ENCODE measurements at regions not wholly inside any gene's neighbourhood (a gene's known extent, or its start where the extent isn't known, plus 50 kb on each side); places are given as distances from the start of the nearest gene placed in this dataset.
A peak's percentile ranks its signal among the peaks of the same experiment; 100 is the strongest.

DNA sequence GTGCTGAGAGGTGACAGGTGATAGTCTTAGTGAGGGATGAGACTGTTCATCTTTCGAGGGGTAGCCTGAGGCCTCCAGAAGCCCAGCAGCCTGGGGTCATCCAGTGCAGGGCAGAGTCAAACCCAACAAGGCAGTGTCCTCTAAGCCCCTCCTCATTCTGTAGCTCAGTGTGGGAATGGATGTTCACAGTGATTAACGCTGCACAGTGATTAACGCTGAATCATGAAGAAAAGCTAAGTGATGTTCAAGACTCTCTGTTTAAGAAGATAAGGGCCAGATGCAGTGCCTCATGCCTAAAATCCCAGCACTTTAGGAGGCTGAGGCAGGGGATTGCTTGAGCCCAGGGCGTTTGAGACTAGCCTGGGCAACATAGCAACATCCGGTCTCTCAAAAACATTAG lies 56.3 kb upstream of the LAPTM4A start:
- DNase-seq = no peak
- H3K27me3 ChIP-seq = no peaks in the 10 kb centered on the region
- intact Hi-C loops (cut with DNase I) = no loop called here
- 74% methylated on average over 4 of the region's 5 CpGs for WGBS (ENCODE audit: insufficient coverage, low coverage, low lambda C conversion rate, missing lambda C conversion rate)
- H3K4me3 ChIP-seq = no peak overlapping the region
- H3K36me3 ChIP-seq = no peaks in the 10 kb centered on the region
- H3K4me1 ChIP-seq = peaks cover 0 to 31% (median 5%) of the 10 kb centered on the region in 4 donors
- TF ChIP-seq POLR2A (IDR thresholded peaks at IDR 0.05) (no peak), CTCF (IDR thresholded peaks at IDR 0.05) (no peak)
- ATAC-seq = no peak
- no peaks in the 10 kb centered on the region for H3K9me3 ChIP-seq
- H3K27ac ChIP-seq = peak overlapping the region in 1 of 3 donors; percentile 52

DNA sequence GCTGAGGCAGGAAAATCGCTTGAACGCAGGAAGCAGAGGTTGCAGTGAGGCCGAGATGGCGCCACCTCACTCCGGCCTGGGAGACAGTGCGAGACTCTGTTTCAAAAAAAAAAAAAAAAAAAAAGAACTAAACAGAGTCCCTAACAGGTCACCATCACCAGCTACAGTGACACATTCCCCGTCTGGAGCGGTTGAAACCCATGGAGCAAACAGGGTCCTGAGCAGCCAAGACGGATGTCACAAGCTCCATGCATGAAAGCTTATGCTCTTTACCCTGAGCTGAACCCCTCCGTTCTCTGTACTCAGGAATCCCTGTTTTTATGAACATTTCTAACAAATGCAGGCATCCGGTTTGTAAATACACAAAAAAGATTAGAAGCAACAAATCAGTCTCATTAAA lies 55.9 kb upstream of the LAPTM4A start:
- H3K27ac ChIP-seq = peak overlapping the region; percentile 16 to 55 (median 29)
- WGBS (ENCODE audit: insufficient coverage, low coverage, low lambda C conversion rate, missing lambda C conversion rate) = 62% methylated on average over 7 of the region's 11 CpGs
- no peaks in the 10 kb centered on the region for H3K9me3 ChIP-seq
- DNase-seq = no peak
- H3K27me3 ChIP-seq = no peaks in the 10 kb centered on the region
- no peak overlapping the region for H3K4me3 ChIP-seq
- H3K36me3 ChIP-seq = no peaks in the 10 kb centered on the region
- peaks cover 0 to 31% (median 5%) of the 10 kb centered on the region in 4 donors for H3K4me1 ChIP-seq
- intact Hi-C loops (cut with DNase I) = no loop called here
- TF ChIP-seq CTCF (IDR thresholded peaks at IDR 0.05) (no peak), POLR2A (IDR thresholded peaks at IDR 0.05) (no peak)
- ATAC-seq = peak in 1 of 4 donors; percentile 14

DNA sequence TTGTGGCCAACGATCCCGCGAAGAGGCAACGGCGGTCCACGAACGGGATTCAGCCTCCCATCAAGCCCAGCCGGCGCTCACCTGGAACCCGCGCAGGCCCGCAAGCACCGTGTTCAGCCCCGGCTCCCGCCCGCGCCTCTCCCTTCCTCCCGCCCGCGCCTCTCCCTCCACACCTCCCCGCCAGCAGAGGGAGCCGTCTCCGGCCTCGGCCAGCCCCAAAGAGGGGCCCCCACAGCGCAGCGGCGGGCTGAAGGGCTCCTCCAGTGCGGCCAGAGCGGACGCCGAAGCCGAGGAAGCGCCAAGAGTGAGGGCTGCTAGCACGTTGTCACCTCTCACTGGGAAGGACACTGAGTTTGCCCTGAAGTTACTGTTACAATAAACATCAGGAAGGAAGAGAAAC lies 55.3 kb upstream of the LAPTM4A start:
- H3K9me3 ChIP-seq = no peaks in the 10 kb centered on the region
- intact Hi-C loops (cut with DNase I) = no loop called here
- no peaks in the 10 kb centered on the region for H3K36me3 ChIP-seq
- DNase-seq = peak; percentile 72 to 74 (median 72)
- H3K27ac ChIP-seq = peak overlapping the region; percentile 16 to 55 (median 29)
- 23% methylated on average over 12 of the region's 34 CpGs for WGBS (ENCODE audit: insufficient coverage, low coverage, low lambda C conversion rate, missing lambda C conversion rate)
- H3K27me3 ChIP-seq = no peaks in the 10 kb centered on the region
- ATAC-seq = peak; percentile 32 to 79 (median 74)
- peak overlapping the region in 2 of 3 donors; percentile 27 to 34 for H3K4me3 ChIP-seq
- peaks cover 0 to 31% (median 5%) of the 10 kb centered on the region in 4 donors for H3K4me1 ChIP-seq
- TF ChIP-seq POLR2A (IDR thresholded peaks at IDR 0.05) = no peak
- peak; percentile 40 to 60 (median 56) for TF ChIP-seq CTCF (IDR thresholded peaks at IDR 0.05)

DNA sequence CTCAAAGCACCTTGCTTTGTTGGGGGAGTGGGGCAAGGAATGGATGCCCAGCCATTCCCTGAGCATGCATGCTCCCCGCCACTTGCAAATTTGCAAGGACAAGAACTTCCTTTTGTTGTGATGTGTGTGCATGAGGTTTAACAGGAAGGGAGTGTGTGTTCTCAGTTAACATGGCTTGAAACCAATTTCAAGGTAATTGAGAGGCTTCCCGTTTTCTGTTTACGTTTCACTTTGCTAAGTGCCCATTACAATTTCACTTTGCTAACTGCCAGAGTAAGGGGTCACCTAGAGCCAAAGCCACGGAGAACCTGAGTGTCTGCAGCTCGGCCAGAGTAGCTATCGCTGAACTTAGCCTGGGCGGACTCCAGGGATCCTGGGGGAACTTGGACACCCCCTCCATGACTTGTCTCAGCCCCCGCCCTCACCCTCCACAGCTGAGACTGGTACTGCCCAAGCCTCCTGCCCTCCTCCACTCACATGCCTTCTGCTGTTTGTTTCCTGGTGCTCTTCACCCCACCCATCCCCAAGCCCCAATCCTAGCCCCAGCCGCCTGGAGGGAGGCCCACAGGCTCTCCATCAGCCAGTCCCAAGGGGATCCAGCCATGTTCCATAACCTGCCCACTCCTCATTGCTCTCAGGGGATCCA lies 53.6 kb upstream of the LAPTM4A start:
- intact Hi-C loops (cut with DNase I) = no loop called here
- Histone ChIP-seq H3K4me3 (no peak overlapping the region), H3K4me1 (peaks cover 0 to 31% (median 5%) of the 10 kb centered on the region in 4 donors), H3K27ac (peak overlapping the region in 1 of 3 donors; percentile 5), H3K27me3 (no peaks in the 10 kb centered on the region), H3K9me3 (no peaks in the 10 kb centered on the region), H3K36me3 (no peaks in the 10 kb centered on the region)
- TF ChIP-seq POLR2A (IDR thresholded peaks at IDR 0.05) (no peak), CTCF (IDR thresholded peaks at IDR 0.05) (no peak)
- ATAC-seq = peak in 2 of 4 donors; percentile 9 to 28
- 7% methylated on average over 3 of the region's 9 CpGs for WGBS (ENCODE audit: insufficient coverage, low coverage, low lambda C conversion rate, missing lambda C conversion rate)
- DNase-seq = no peak
